GM12878 (cell line): ENCODE measurements at regions not wholly inside any gene's neighbourhood (a gene's known extent, or its start where the extent isn't known, plus 50 kb on each side); places are given as distances from the start of the nearest gene placed in this dataset.

Source experiments
- CBFB ChIP-seq: IDR thresholded peaks from 2 replicates; pipeline ENCODE4 v1.6.1; 2016; ENCODE audit warnings: antibody characterized with exemption, low read depth
- IRF4 ChIP-seq: IDR thresholded peaks from 2 replicates; pipeline ENCODE4 v1.6.1; 2011; ENCODE audit warnings: low read depth, low read length
- NFXL1 ChIP-seq: fragments of 450-650 bp; IDR thresholded peaks from 2 replicates; pipeline ENCODE4 v1.6.1; 2017; ENCODE audit warnings: antibody characterized with exemption, mild to moderate bottlenecking, borderline replicate concordance
- NRF1 ChIP-seq: conservative IDR thresholded peaks from 2 replicates; pipeline ENCODE4 v1.6.1; 2011; ENCODE audit warnings: mild to moderate bottlenecking, low read depth, low read length, improper control_type of control experiment
- RFX5 ChIP-seq: IDR thresholded peaks from 2 replicates; pipeline ENCODE4 v1.6.1; 2011; ENCODE audit warnings: low read depth, low read length, improper control_type of control experiment
- SREBF1 ChIP-seq: IDR thresholded peaks from 2 replicates; pipeline ENCODE4 v1.6.1; 2012; ENCODE audit warnings: mild to moderate bottlenecking, low read length
- SRF ChIP-seq, 2 experiments: IDR thresholded peaks; 2 replicates each; pipeline ENCODE4 v1.6.1; 2011; ENCODE audit warnings: low read depth in 2 of 2, low read length in 2 of 2, mild to moderate bottlenecking in 1 of 2, moderate library complexity in 1 of 2
- STAT3 ChIP-seq: IDR thresholded peaks from 2 replicates; pipeline ENCODE4 v1.6.1; 2011; ENCODE audit warnings: low read depth, low read length, improper control_type of control experiment
- YBX1 ChIP-seq: fragments of 450-650 bp; IDR thresholded peaks from 2 replicates; pipeline ENCODE4 v1.6.1; 2016; ENCODE audit warnings: antibody characterized with exemption
- TF ChIP-seq, protein P1 (sequence below): fragments of 450-650 bp; IDR thresholded peaks from 2 replicates; pipeline ENCODE4 v1.6.1; 2017; ENCODE audit warnings: mild to moderate bottlenecking, low read depth, inconsistent platforms; ENCODE audit not compliant: poor library complexity, severe bottlenecking
- TF ChIP-seq, protein P2 (sequence below): fragments of 450-650 bp; IDR thresholded peaks from 2 replicates; pipeline ENCODE4 v1.6.1; 2016; ENCODE audit warnings: mild to moderate bottlenecking

DNA sequence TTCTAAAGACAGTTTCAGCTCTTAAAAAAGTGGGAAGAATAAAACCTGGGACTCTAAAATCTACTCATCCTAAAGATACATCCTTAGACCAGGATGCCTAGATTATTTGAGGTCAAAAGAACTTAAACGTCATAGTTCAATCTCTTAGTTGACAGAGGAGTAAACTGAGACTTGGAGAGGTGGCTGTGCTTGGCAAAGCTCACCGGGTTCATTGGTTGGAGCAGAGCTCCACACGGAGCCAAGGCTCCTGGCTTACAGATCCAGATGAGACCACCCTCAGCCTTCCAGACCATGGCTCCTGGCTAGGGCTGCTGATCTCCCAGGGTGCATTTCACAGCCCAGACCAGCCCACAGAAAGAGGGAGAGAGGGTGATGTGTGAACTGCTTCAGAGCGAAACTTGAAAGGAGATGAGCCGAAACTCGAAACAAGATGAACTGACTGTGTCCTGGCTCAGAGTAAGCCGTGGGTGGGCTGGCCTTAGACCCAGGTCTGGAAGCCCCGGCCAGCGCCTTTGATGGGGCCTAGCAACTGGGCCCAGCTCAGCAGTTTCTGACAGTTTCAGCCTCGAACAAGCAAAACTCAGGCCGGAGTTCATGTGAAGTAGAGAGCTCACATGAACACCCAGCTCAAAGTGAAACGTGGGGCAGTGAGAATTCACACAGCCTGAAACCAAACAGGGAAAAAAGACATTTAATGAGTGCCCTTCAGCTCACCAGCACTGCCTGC is 1044.8 kb downstream of the BCL11B start (continued):
- TF ChIP-seq, protein P1, sequence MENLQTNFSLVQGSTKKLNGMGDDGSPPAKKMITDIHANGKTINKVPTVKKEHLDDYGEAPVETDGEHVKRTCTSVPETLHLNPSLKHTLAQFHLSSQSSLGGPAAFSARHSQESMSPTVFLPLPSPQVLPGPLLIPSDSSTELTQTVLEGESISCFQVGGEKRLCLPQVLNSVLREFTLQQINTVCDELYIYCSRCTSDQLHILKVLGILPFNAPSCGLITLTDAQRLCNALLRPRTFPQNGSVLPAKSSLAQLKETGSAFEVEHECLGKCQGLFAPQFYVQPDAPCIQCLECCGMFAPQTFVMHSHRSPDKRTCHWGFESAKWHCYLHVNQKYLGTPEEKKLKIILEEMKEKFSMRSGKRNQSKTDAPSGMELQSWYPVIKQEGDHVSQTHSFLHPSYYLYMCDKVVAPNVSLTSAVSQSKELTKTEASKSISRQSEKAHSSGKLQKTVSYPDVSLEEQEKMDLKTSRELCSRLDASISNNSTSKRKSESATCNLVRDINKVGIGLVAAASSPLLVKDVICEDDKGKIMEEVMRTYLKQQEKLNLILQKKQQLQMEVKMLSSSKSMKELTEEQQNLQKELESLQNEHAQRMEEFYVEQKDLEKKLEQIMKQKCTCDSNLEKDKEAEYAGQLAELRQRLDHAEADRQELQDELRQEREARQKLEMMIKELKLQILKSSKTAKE: no peak
- no peak for TF ChIP-seq NRF1
- TF ChIP-seq IRF4: no peak; the same call in 1 of the 2 replicates
- TF ChIP-seq SRF (IDR thresholded peaks at IDR 0.05; ENCODE audit: low read depth in 2 of 2, low read length in 2 of 2): no peak
- no peak for TF ChIP-seq RFX5
- no peak for TF ChIP-seq CBFB
- TF ChIP-seq SREBF1: no peak
- no peak for TF ChIP-seq STAT3
- TF ChIP-seq NFXL1: no peak
- TF ChIP-seq YBX1: no peak
- TF ChIP-seq, protein P2, sequence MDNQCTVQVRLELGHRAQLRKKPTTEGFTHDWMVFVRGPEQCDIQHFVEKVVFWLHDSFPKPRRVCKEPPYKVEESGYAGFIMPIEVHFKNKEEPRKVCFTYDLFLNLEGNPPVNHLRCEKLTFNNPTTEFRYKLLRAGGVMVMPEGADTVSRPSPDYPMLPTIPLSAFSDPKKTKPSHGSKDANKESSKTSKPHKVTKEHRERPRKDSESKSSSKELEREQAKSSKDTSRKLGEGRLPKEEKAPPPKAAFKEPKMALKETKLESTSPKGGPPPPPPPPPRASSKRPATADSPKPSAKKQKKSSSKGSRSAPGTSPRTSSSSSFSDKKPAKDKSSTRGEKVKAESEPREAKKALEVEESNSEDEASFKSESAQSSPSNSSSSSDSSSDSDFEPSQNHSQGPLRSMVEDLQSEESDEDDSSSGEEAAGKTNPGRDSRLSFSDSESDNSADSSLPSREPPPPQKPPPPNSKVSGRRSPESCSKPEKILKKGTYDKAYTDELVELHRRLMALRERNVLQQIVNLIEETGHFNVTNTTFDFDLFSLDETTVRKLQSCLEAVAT: 0 out of 2 replicates have a peak, but pooled peaks have one; percentile 32
